PC-3 (cell line): ENCODE measurements at regions not wholly inside any gene's neighbourhood (a gene's known extent, or its start where the extent isn't known, plus 50 kb on each side); places are given as distances from the start of the nearest gene placed in this dataset.

Experiments
- ATAC-seq: fragments of 200-7000 bp; cut with Tn5 transposase; 2 replicates; pipeline ENCODE4 v1.9.1; 2020; ENCODE audit warnings: mild to moderate bottlenecking, moderate library complexity
- BruUV-seq: library from RNA; stranded (reverse); fragments of 400-500 nt; replicated peaks from 2 replicates; lab custom pipeline; 2021; lab: Mats Ljungman, UMichigan
- CTCF ChIA-PET: fragments of 300-600 bp; sonication (Branson Sonifier 250); formaldehyde crosslinking; loops from one replicate; lab custom pipeline; 2022; ENCODE audit warnings: antibody characterized with exemption; lab: Charles Lee
- POLR2A ChIA-PET: fragments of 300-600 bp; sonication (Branson Sonifier 250); formaldehyde crosslinking; loops from one replicate; lab custom pipeline; 2022; ENCODE audit warnings: antibody characterized with exemption; ENCODE audit not compliant: unreplicated experiment; lab: Charles Lee
- DNase-seq: peaks from one replicate; pipeline ENCODE4 v3.0.0-alpha.2; 2015
- H2AFZ ChIP-seq: fragments of 300-600 bp; sonication (generic); 2 replicates; pipeline ENCODE4 v1.6.0; 2016; ENCODE audit warnings: antibody characterized with exemption, low read length
- H3F3A ChIP-seq: fragments of 300-600 bp; sonication (generic); one replicate; pipeline ENCODE4 v1.6.0; 2017; ENCODE audit warnings: antibody characterized with exemption, low read length, control low read depth, mild to moderate bottlenecking; ENCODE audit not compliant: unreplicated experiment
- H3K27ac ChIP-seq: fragments of 300-600 bp; sonication (generic); 2 replicates; pipeline ENCODE4 v1.5.1; 2016; ENCODE audit warnings: mild to moderate bottlenecking, low read length
- H3K27me3 ChIP-seq: fragments of 300-600 bp; sonication (generic); 2 replicates; pipeline ENCODE4 v1.6.1; 2016; ENCODE audit warnings: low read length, mixed read lengths
- H3K36me3 ChIP-seq: fragments of 300-600 bp; sonication (generic); 2 replicates; pipeline ENCODE4 v1.6.1; 2016; ENCODE audit warnings: low read depth, mixed run types, low read length, mixed read lengths
- H3K4me1 ChIP-seq: fragments of 300-600 bp; sonication (generic); 2 replicates; pipeline ENCODE4 v1.5.1; 2016; ENCODE audit warnings: low read length; ENCODE audit not compliant: insufficient read depth
- H3K4me2 ChIP-seq: fragments of 300-600 bp; sonication (generic); 2 replicates; pipeline ENCODE4 v1.6.0; 2016; ENCODE audit warnings: low read length
- H3K4me3 ChIP-seq: fragments of 300-600 bp; sonication (generic); 2 replicates; pipeline ENCODE4 v1.5.1; 2016; ENCODE audit warnings: mild to moderate bottlenecking, low read length, mixed read lengths
- H3K79me2 ChIP-seq: fragments of 300-600 bp; sonication (generic); 2 replicates; pipeline ENCODE4 v1.6.1; 2017; ENCODE audit warnings: low read length, mixed read lengths
- H3K9ac ChIP-seq: fragments of 300-600 bp; sonication (generic); 2 replicates; pipeline ENCODE4 v1.6.0; 2016; ENCODE audit warnings: mild to moderate bottlenecking, low read length
- H3K9me2 ChIP-seq: fragments of 300-600 bp; sonication (generic); replicated peaks from 2 replicates; pipeline ENCODE4 v1.6.1; 2016; ENCODE audit warnings: mixed run types, low read length, mixed read lengths
- H3K9me3 ChIP-seq: fragments of 300-600 bp; sonication (generic); 2 replicates; pipeline ENCODE4 v1.6.1; 2016; ENCODE audit warnings: low read length, mixed read lengths
- H4K20me1 ChIP-seq: fragments of 300-600 bp; sonication (generic); 2 replicates; pipeline ENCODE4 v1.6.1; 2016; ENCODE audit warnings: low read length, mixed read lengths
- EZH2 ChIP-seq: fragments of 300-600 bp; sonication (generic); IDR thresholded peaks from one replicate; pipeline ENCODE4 v1.6.1; 2017; ENCODE audit warnings: antibody characterized with exemption, mild to moderate bottlenecking, low read length; ENCODE audit not compliant: unreplicated experiment
- EZH2phosphoT487 ChIP-seq: fragments of 300-600 bp; sonication (generic); IDR thresholded peaks from 2 replicates; pipeline ENCODE4 v1.6.1; 2018; ENCODE audit warnings: mild to moderate bottlenecking, antibody characterized with exemption, low read length, borderline replicate concordance
- intact Hi-C: fragments of 100-400 bp; cut with micrococcal nuclease; formaldehyde crosslinking; loops from 2 replicates; pipeline ENCODE4 v1.9.0; 2023
- TF ChIP-seq, protein P1 (sequence below): fragments of 300-600 bp; sonication (generic); conservative IDR thresholded peaks from 2 replicates; pipeline ENCODE4 v1.5.1; 2017; ENCODE audit warnings: antibody characterized with exemption, low read depth, mild to moderate bottlenecking, low read length

DNA sequence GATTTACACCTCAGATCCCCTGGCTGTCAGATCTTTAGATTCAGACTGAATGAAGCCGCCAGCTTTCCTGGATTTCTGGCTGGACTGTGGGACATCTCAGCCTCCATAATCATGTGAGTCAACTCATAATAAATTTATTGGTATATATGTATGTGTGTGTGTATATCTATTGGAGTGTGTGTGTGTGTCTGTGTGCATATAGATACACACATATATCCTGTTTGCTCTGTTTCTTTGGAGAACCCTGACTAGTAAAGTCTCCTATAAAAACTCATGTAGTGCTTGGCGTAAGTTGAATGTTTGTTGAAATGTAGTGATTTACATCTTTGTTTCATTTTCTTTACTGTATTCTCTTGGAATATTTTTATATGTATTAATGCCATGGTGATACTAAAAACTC is 499.5 kb upstream of the KLF12 start:
- Histone ChIP-seq H3K4me1 (no peaks in the 10 kb centered on the region), H3K9me3 (no peaks in the 10 kb centered on the region), H3K27ac (no peak overlapping the region), H3K4me3 (no peak overlapping the region), H3K79me2 (no peaks in the 10 kb centered on the region), H3K36me3 (no peaks in the 10 kb centered on the region), H3K27me3 (no peaks in the 10 kb centered on the region), H2AFZ (no peak overlapping the region), H3K9ac (no peak overlapping the region), H3K9me2 (no peaks in the 10 kb centered on the region), H3K4me2 (no peak overlapping the region), H3F3A (no peaks in the 10 kb centered on the region), H4K20me1 (no peaks in the 10 kb centered on the region)
- TF ChIP-seq, protein P1, sequence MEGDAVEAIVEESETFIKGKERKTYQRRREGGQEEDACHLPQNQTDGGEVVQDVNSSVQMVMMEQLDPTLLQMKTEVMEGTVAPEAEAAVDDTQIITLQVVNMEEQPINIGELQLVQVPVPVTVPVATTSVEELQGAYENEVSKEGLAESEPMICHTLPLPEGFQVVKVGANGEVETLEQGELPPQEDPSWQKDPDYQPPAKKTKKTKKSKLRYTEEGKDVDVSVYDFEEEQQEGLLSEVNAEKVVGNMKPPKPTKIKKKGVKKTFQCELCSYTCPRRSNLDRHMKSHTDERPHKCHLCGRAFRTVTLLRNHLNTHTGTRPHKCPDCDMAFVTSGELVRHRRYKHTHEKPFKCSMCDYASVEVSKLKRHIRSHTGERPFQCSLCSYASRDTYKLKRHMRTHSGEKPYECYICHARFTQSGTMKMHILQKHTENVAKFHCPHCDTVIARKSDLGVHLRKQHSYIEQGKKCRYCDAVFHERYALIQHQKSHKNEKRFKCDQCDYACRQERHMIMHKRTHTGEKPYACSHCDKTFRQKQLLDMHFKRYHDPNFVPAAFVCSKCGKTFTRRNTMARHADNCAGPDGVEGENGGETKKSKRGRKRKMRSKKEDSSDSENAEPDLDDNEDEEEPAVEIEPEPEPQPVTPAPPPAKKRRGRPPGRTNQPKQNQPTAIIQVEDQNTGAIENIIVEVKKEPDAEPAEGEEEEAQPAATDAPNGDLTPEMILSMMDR, result no peak
- no peak for TF ChIP-seq EZH2phosphoT487
- ATAC-seq, result peak; percentile 82
- BruUV-seq, result no TSS peak
- peak; percentile 2 for DNase-seq
- ChIA-PET POLR2A (no interaction called here), CTCF (no interaction called here)
- intact Hi-C loops, result no loop called here

DNA sequence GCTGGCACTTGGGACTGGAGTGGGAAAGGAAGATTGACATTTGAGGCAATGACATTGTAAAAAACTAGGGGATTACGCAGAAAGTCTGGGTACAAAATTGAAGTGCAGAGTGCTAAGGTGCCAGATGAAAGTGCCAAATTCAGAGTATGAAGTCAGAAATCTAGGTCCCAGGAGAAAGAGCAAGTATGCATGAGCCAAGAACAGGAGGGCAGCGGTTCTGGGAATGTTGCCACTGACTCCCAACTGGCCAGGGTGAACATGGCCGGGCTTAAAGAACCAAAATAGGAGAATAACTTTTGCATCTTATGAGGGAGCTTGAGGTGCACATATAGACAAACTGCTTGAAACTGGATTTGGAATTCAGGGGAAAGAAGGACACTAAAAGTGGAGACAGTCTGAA is 495.8 kb upstream of the KLF12 start:
- Histone ChIP-seq H3K79me2 (no peaks in the 10 kb centered on the region), H3K36me3 (no peaks in the 10 kb centered on the region), H2AFZ (no peak overlapping the region), H3F3A (no peaks in the 10 kb centered on the region), H3K9me2 (no peaks in the 10 kb centered on the region), H3K4me1 (no peaks in the 10 kb centered on the region), H3K27me3 (no peaks in the 10 kb centered on the region), H3K9ac (no peak overlapping the region), H3K27ac (no peak overlapping the region), H3K4me3 (no peak overlapping the region), H3K4me2 (no peak overlapping the region), H4K20me1 (no peaks in the 10 kb centered on the region), H3K9me3 (no peaks in the 10 kb centered on the region)
- ChIA-PET CTCF (no interaction called here), POLR2A (no interaction called here)
- no TSS peak for BruUV-seq
- ATAC-seq (no peak), DNase-seq (no peak)
- intact Hi-C loops, result no loop called here
- TF ChIP-seq, protein P1, result no peak
- TF ChIP-seq EZH2phosphoT487, result no peak
- TF ChIP-seq EZH2, result no peak

DNA sequence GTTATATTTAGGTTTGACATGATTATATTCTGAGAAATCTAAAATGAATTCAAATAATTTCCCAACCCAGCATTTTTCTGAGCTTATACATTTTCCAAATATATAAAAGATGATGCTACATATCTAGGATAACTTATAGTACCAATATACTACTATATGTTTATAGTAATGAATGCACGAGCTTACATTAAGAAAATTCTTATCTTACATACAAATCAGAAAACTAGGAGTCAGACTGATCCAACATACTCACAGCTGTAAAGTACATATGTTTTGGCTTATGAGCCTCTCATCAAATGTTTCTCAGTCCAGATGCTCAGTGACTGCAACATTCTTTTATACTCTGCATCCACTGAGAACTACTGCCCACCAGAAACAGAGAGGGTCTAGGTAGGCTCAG is 491.3 kb upstream of the KLF12 start:
- POLR2A ChIA-PET, result no interaction called here
- H3K79me2 ChIP-seq, result no peaks in the 10 kb centered on the region
- no peak overlapping the region for H3K27ac ChIP-seq
- ATAC-seq (no peak), DNase-seq (no peak)
- no peak overlapping the region for H3K9ac ChIP-seq
- H3K9me3 ChIP-seq, result no peaks in the 10 kb centered on the region
- H3K9me2 ChIP-seq, result no peaks in the 10 kb centered on the region
- H3K36me3 ChIP-seq, result no peaks in the 10 kb centered on the region
- CTCF ChIA-PET, result no interaction called here
- intact Hi-C loops, result no loop called here
- H3K4me1 ChIP-seq, result no peaks in the 10 kb centered on the region
- H4K20me1 ChIP-seq, result no peaks in the 10 kb centered on the region
- H2AFZ ChIP-seq, result no peak overlapping the region
- no peaks in the 10 kb centered on the region for H3K27me3 ChIP-seq
- H3K4me3 ChIP-seq, result no peak overlapping the region
- no TSS peak for BruUV-seq
- no peaks in the 10 kb centered on the region for H3F3A ChIP-seq
- TF ChIP-seq, protein P1, result no peak
- TF ChIP-seq EZH2phosphoT487 (no peak), EZH2 (no peak)
- H3K4me2 ChIP-seq, result no peak overlapping the region
